H1 (cell line): ENCODE measurements at regions not wholly inside any gene's neighbourhood (a gene's known extent, or its start where the extent isn't known, plus 50 kb on each side); places are given as distances from the start of the nearest gene placed in this dataset.

Experiments
- CTCF ChIA-PET: fragments of 300-600 bp; sonication (Branson Sonifier 250); formaldehyde crosslinking; loops from one replicate; lab custom pipeline; 2021; ENCODE audit not compliant: partially characterized antibody; lab: Charles Lee
- POLR2A ChIA-PET: fragments of 300-600 bp; sonication (Branson Sonifier 250); formaldehyde crosslinking; loops from one replicate; lab custom pipeline; 2021; ENCODE audit warnings: inconsistent platforms; ENCODE audit not compliant: partially characterized antibody; lab: Charles Lee
- DNase-seq, 2 experiments: peaks; one replicate each; pipeline versions ENCODE4 v3.0.0 to v3.0.0-alpha.2; 2010 to 2022; ENCODE audit warnings: low spot score in 2 of 2, low read depth in 1 of 2, mixed read lengths in 1 of 2
- FAIRE-seq: peaks from 2 replicates; lab custom pipeline; 2011; peaks lifted over from hg19 to GRCh38; lab: Jason Lieb, UNC
- H2AFZ ChIP-seq: 2 replicates; pipeline ENCODE4 v1.8.1; 2012; ENCODE audit warnings: low read length, inconsistent platforms
- H2AK5ac ChIP-seq: 2 replicates; pipeline ENCODE4 v1.6.1; 2013; ENCODE audit warnings: low read depth, low read length
- H2BK120ac ChIP-seq: replicated peaks from 2 replicates; pipeline ENCODE3; 2013; ENCODE audit warnings: low read depth, low read length, inconsistent platforms
- H2BK12ac ChIP-seq: 2 replicates; pipeline ENCODE4 v1.6.1; 2013; ENCODE audit warnings: low read depth, low read length
- H2BK15ac ChIP-seq: 2 replicates; pipeline ENCODE4 v1.6.1; 2013; ENCODE audit warnings: low read length
- H2BK20ac ChIP-seq: 2 replicates; pipeline ENCODE4 v1.6.1; 2013; ENCODE audit warnings: low read length
- H2BK5ac ChIP-seq: 2 replicates; pipeline ENCODE4 v1.6.1; 2013; ENCODE audit warnings: low read depth, low read length
- H3K14ac ChIP-seq: 2 replicates; pipeline ENCODE4 v1.6.1; 2013; ENCODE audit warnings: inconsistent platforms; ENCODE audit not compliant: insufficient read length
- H3K18ac ChIP-seq: 2 replicates; pipeline ENCODE4 v1.6.1; 2013; ENCODE audit warnings: low read length; ENCODE audit errors: extremely low read depth
- H3K23ac ChIP-seq: 2 replicates; pipeline ENCODE4 v1.6.1; 2013; ENCODE audit warnings: inconsistent platforms; ENCODE audit not compliant: insufficient read length
- H3K23me2 ChIP-seq: 2 replicates; pipeline ENCODE4 v1.6.1; 2013; ENCODE audit warnings: low read depth, low read length
- H3K27ac ChIP-seq: 2 replicates; pipeline ENCODE4 v1.6.1; 2011; ENCODE audit warnings: low read depth, low read length, inconsistent platforms
- H3K27me3 ChIP-seq, 4 experiments: replicated peaks in 1 of 4; 1 replicate in 1 of 4; 2 replicates in 3 of 4; pipeline versions ENCODE4 v1.6.1 to v1.8.1; 2011 to 2013; ENCODE audit warnings: low read length in 3 of 4, mild to moderate bottlenecking in 3 of 4, inconsistent platforms in 2 of 4, mixed read lengths in 2 of 4, moderate library complexity in 1 of 4; ENCODE audit not compliant: control insufficient read depth in 3 of 4, insufficient read depth in 3 of 4; ENCODE audit errors: extremely low read depth in 1 of 4
- H3K36me3 ChIP-seq, 4 experiments: 2 replicates each; pipeline versions ENCODE4 v1.6.1 to v1.8.1; 2011 to 2013; ENCODE audit warnings: mild to moderate bottlenecking in 4 of 4, low read length in 3 of 4, moderate library complexity in 2 of 4, control low read depth in 1 of 4, inconsistent platforms in 1 of 4; ENCODE audit not compliant: insufficient read depth in 4 of 4, control insufficient read depth in 2 of 4
- H3K4ac ChIP-seq: replicated peaks from 2 replicates; pipeline ENCODE3; 2013; ENCODE audit warnings: low read length, low read depth, mixed read lengths, inconsistent platforms; ENCODE audit not compliant: insufficient read length
- H3K4me1 ChIP-seq, 4 experiments: replicated peaks in 1 of 4; 1 replicate in 1 of 4; 2 replicates in 3 of 4; pipeline versions ENCODE4 v1.6.1 to v1.8.1; 2011 to 2013; ENCODE audit warnings: low read length in 3 of 4, inconsistent platforms in 2 of 4, mixed read lengths in 1 of 4; ENCODE audit not compliant: insufficient read depth in 4 of 4, control insufficient read depth in 3 of 4
- H3K4me2 ChIP-seq, 2 experiments: 2 replicates each; pipeline versions ENCODE4 v1.6.1 to v1.8.1; 2011 to 2013; ENCODE audit warnings: low read depth in 2 of 2, low read length in 2 of 2, control low read depth in 1 of 2, inconsistent platforms in 1 of 2, mild to moderate bottlenecking in 1 of 2; ENCODE audit not compliant: insufficient read depth in 1 of 2
- H3K4me3 ChIP-seq, 4 experiments: fragments of 200-600, 300-600 bp in 1 of 4; sonication (generic), shearing (Covaris generic), sonication (Bioruptor Twin) in 1 of 4; 2 replicates each; pipeline versions ENCODE4 v1.5.1 to v1.8.1; 2011 to 2016; ENCODE audit warnings: low read length in 4 of 4, low read depth in 3 of 4, control low read depth in 2 of 4, inconsistent platforms in 2 of 4, mild to moderate bottlenecking in 2 of 4, mixed read lengths in 1 of 4, moderate library complexity in 1 of 4; ENCODE audit not compliant: insufficient read depth in 2 of 4; ENCODE audit errors: extremely low read depth in 1 of 4
- H3K56ac ChIP-seq: replicated peaks from 2 replicates; pipeline ENCODE3; 2013; ENCODE audit warnings: low read depth, mild to moderate bottlenecking, mixed read lengths, low read length, inconsistent platforms; ENCODE audit not compliant: insufficient read length
- H3K79me1 ChIP-seq: 2 replicates; pipeline ENCODE4 v1.6.1; 2013; ENCODE audit warnings: low read depth, low read length, control low read depth
- H3K79me2 ChIP-seq, 2 experiments: 2 replicates each; pipeline versions ENCODE4 v1.6.1 to v1.8.1; 2012 to 2013; ENCODE audit warnings: low read length in 2 of 2, mild to moderate bottlenecking in 2 of 2, inconsistent platforms in 1 of 2; ENCODE audit not compliant: insufficient read depth in 2 of 2, control insufficient read depth in 1 of 2
- H3K9ac ChIP-seq, 4 experiments: replicated peaks in 1 of 4; 1 replicate in 1 of 4; 2 replicates in 3 of 4; pipeline versions ENCODE4 v1.6.1 to v1.8.1; 2011 to 2013; ENCODE audit warnings: low read depth in 3 of 4, low read length in 3 of 4, control low read depth in 2 of 4, mild to moderate bottlenecking in 2 of 4, moderate library complexity in 2 of 4, inconsistent platforms in 1 of 4; ENCODE audit errors: extremely low read depth in 1 of 4
- H3K9me3 ChIP-seq, 2 experiments: 2 replicates each; pipeline versions ENCODE4 v1.6.1 to v1.8.1; 2012 to 2013; ENCODE audit warnings: mild to moderate bottlenecking in 2 of 2, moderate library complexity in 2 of 2, control low read depth in 1 of 2, inconsistent platforms in 1 of 2, low read depth in 1 of 2, low read length in 1 of 2, mixed read lengths in 1 of 2; ENCODE audit not compliant: insufficient read depth in 2 of 2
- H4K20me1 ChIP-seq, 2 experiments: replicated peaks in 1 of 2; 2 replicates each; pipeline versions ENCODE3 to v1.8.1; 2011 to 2013; ENCODE audit warnings: inconsistent platforms in 2 of 2, low read length in 2 of 2, mild to moderate bottlenecking in 1 of 2; ENCODE audit not compliant: insufficient read depth in 2 of 2, control insufficient read depth in 1 of 2
- H4K5ac ChIP-seq: 2 replicates; pipeline ENCODE4 v1.6.1; 2013; ENCODE audit warnings: low read length, low read depth, mixed read lengths, inconsistent platforms; ENCODE audit not compliant: insufficient read length
- H4K8ac ChIP-seq: 2 replicates; pipeline ENCODE4 v1.8.0; 2013; ENCODE audit warnings: mild to moderate bottlenecking, moderate library complexity, low read length, inconsistent platforms; ENCODE audit not compliant: insufficient read depth; ENCODE audit errors: extremely low read depth
- H4K91ac ChIP-seq: replicated peaks from 2 replicates; pipeline ENCODE3; 2013; ENCODE audit warnings: low read length, mixed read lengths, inconsistent platforms; ENCODE audit not compliant: insufficient read length
- BCL11A ChIP-seq, 2 experiments: IDR thresholded peaks; one replicate each; pipeline ENCODE4 v1.6.1; 2011; ENCODE audit warnings: low read depth in 2 of 2, low read length in 2 of 2, mild to moderate bottlenecking in 2 of 2
- CHD1 ChIP-seq: IDR thresholded peaks from 2 replicates; pipeline ENCODE4 v1.6.1; 2012; ENCODE audit warnings: low read depth, low read length, improper control_type of control experiment
- FOSL1 ChIP-seq: IDR thresholded peaks from 2 replicates; pipeline ENCODE4 v1.6.1; 2011; ENCODE audit warnings: mild to moderate bottlenecking, low read depth, low read length, moderate library complexity; ENCODE audit not compliant: insufficient read depth
- MAFK ChIP-seq: IDR thresholded peaks from 2 replicates; pipeline ENCODE4 v1.6.1; 2012; ENCODE audit warnings: low read depth, mild to moderate bottlenecking, improper control_type of control experiment, low read length
- MAX ChIP-seq: IDR thresholded peaks from 2 replicates; pipeline ENCODE4 v1.6.1; 2012; ENCODE audit warnings: inconsistent platforms
- NANOG ChIP-seq: IDR thresholded peaks from 2 replicates; pipeline ENCODE4 v1.6.1; 2011; ENCODE audit warnings: low read length, low read depth, mild to moderate bottlenecking, inconsistent platforms; ENCODE audit not compliant: insufficient read depth, poor library complexity, severe bottlenecking
- PHF8 ChIP-seq: fragments of 200-600 bp; sonication (generic); conservative IDR thresholded peaks from 2 replicates; pipeline ENCODE4 v1.7.1; 2012; ENCODE audit warnings: low read depth, mild to moderate bottlenecking, inconsistent platforms, low read length, moderate library complexity
- POLR2A ChIP-seq, 2 experiments: IDR thresholded peaks; 1 replicate in 1 of 2; 2 replicates in 1 of 2; pipeline ENCODE4 v1.6.1; 2011; ENCODE audit warnings: low read depth in 2 of 2, low read length in 2 of 2, mild to moderate bottlenecking in 2 of 2; ENCODE audit errors: control extremely low read depth in 1 of 2
- POLR2AphosphoS5 ChIP-seq: IDR thresholded peaks from 2 replicates; pipeline ENCODE4 v1.6.1; 2011; ENCODE audit warnings: low read depth, low read length
- POU5F1 ChIP-seq: IDR thresholded peaks from 2 replicates; pipeline ENCODE4 v1.6.1; 2011; ENCODE audit warnings: low read depth, mild to moderate bottlenecking, low read length, moderate library complexity
- RFX5 ChIP-seq: IDR thresholded peaks from 2 replicates; pipeline ENCODE4 v1.6.1; 2011; ENCODE audit warnings: low read depth, low read length, improper control_type of control experiment, borderline replicate concordance
- RNF2 ChIP-seq: fragments of 200-900, 300-1000 bp; sonication (generic); IDR thresholded peaks from 2 replicates; pipeline ENCODE4 v1.7.1; 2016; ENCODE audit warnings: borderline replicate concordance, low read depth, mild to moderate bottlenecking, antibody characterized with exemption, low read length; ENCODE audit not compliant: poor library complexity, severe bottlenecking; ENCODE audit errors: missing control alignments
- SRF ChIP-seq: IDR thresholded peaks from 2 replicates; pipeline ENCODE4 v1.6.1; 2011; ENCODE audit warnings: mild to moderate bottlenecking, low read depth, low read length, moderate library complexity
- TBP ChIP-seq: IDR thresholded peaks from 2 replicates; pipeline ENCODE4 v1.6.1; 2011; ENCODE audit warnings: low read depth, low read length, improper control_type of control experiment
- TCF12 ChIP-seq: IDR thresholded peaks from 2 replicates; pipeline ENCODE4 v1.6.1; 2011; ENCODE audit warnings: low read depth, mild to moderate bottlenecking, low read length
- WGBS, 2 experiments: shearing (Covaris generic) in 1 of 2; methylation state at CpG; one replicate each; pipeline versions ENCODE4 v1.1.6 to v1.1.7; 2013 to 2015; ENCODE audit warnings: low lambda C conversion rate in 2 of 2, mixed read lengths in 2 of 2, inconsistent platforms in 1 of 2, low coverage in 1 of 2, missing lambda C conversion rate in 1 of 2; ENCODE audit not compliant: insufficient replicate concordance in 2 of 2, insufficient coverage in 1 of 2, insufficient read length in 1 of 2; ENCODE audit errors: extremely low coverage in 1 of 2, missing lambda C conversion rate in 1 of 2; 5-methylcytosine and 5-hydroxymethylcytosine counted together

DNA sequence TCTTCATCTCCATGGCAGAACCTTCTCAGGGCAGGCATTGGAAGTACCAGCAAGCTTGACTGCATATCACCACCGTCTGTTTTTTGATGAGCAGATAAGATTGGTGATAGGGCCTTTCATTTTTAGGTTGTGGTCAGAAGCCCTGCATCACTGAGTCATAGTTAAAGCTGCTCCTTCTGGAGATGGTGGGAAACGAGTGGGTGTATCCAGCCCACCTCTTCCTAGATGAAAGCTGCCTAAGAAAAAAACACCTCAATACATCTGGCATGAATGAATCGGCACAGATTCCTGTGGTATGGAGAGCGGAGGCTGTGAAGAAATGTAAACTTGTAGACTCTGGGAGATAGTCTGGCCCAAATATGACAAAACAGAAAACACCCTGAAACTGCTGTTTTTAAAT is 248.7 kb upstream of the EGLN3 start:
- H3K27ac ChIP-seq = no peak overlapping the region
- WGBS, 2 experiments = 77% methylated on average over 4 of the region's 4 CpGs; no CpG with 5 or more reads in 1 of the 2 experiments
- TF ChIP-seq TCF12 = no peak
- no peak for TF ChIP-seq CHD1
- no peak for TF ChIP-seq TBP
- no peak for TF ChIP-seq SRF
- no peak for TF ChIP-seq PHF8
- no peak for TF ChIP-seq MAFK
- TF ChIP-seq FOSL1 = no peak
- TF ChIP-seq POU5F1 = no peak
- TF ChIP-seq NANOG = no peak
- TF ChIP-seq POLR2AphosphoS5 = no peak
- TF ChIP-seq BCL11A (IDR thresholded peaks at IDR 0.05; ENCODE audit: low read depth in 2 of 2, low read length in 2 of 2) = no peak
- TF ChIP-seq POLR2A (IDR thresholded peaks at IDR 0.05; ENCODE audit: control extremely low read depth in 1 of 2, low read depth in 2 of 2, low read length in 2 of 2) = no peak
- TF ChIP-seq RNF2 = no peak
- no peak for TF ChIP-seq RFX5
- no peak for TF ChIP-seq MAX

More for the DNA sequence above, 248.7 kb upstream of the EGLN3 start:
- no peak overlapping the region for H2BK12ac ChIP-seq
- no peak overlapping the region for H2AK5ac ChIP-seq
- no peak overlapping the region for H4K8ac ChIP-seq
- H3K56ac ChIP-seq = no peak overlapping the region
- H3K79me2 ChIP-seq = no peaks in the 10 kb centered on the region
- no peaks in the 10 kb centered on the region for H3K9me3 ChIP-seq
- H3K9ac ChIP-seq = no peak overlapping the region
- FAIRE-seq (no peak), DNase-seq (no peak)
- no peak overlapping the region for H2BK20ac ChIP-seq
- no peak overlapping the region for H3K14ac ChIP-seq
- H4K20me1 ChIP-seq = no peaks in the 10 kb centered on the region
- H3K23ac ChIP-seq = no peak overlapping the region
- no peaks in the 10 kb centered on the region for H3K23me2 ChIP-seq
- H2BK15ac ChIP-seq = no peak overlapping the region
- no peak overlapping the region for H3K4me2 ChIP-seq
- H2BK5ac ChIP-seq = no peak overlapping the region
- H3K27me3 ChIP-seq = no peaks in the 10 kb centered on the region
- ChIA-PET CTCF (interaction anchor here (0.6 to 1.4 kb wide), 2 partner anchors 17 to 101 kb away, joined by 3 read pairs; no protein-coding TSS in a partner anchor), POLR2A (no interaction called here)
- no peak overlapping the region for H3K4ac ChIP-seq
- H3K4me1 ChIP-seq = no peaks in the 10 kb centered on the region
- H4K5ac ChIP-seq = no peak overlapping the region
- no peak overlapping the region for H2BK120ac ChIP-seq
- H2AFZ ChIP-seq = no peak overlapping the region
- H3K36me3 ChIP-seq = no peaks in the 10 kb centered on the region
- no peak overlapping the region for H3K18ac ChIP-seq
- H3K79me1 ChIP-seq = no peaks in the 10 kb centered on the region
- no peak overlapping the region for H3K4me3 ChIP-seq
- H4K91ac ChIP-seq = no peak overlapping the region
